ENCODE measurements at regions not wholly inside any gene's neighbourhood (a gene's known extent, or its start where the extent isn't known, plus 50 kb on each side); places are given as distances from the start of the nearest gene placed in this dataset.

DNA sequence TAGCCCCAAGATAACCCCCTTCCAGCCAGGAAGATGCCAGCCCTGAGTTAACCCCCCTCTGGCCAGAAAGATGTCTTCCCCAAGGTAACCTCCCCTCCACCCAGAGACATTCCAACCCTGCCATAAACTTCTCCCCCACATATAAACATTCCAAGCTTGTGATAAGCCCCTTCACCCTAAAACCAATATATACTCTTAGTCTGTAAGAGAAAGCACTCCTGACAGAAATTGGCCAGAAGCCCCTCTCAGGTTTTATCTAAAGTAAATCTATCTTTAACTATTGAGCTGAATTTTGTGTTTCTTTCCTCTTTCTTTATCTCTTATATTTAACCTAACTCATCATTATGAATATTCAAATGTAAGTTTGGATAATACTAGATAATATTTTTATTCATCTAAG lies 1775.8 kb upstream of the MIR17HG start:
- TF ChIP-seq TRIM28 (IDR thresholded peaks at IDR 0.05; ENCODE audit: borderline replicate concordance, low read length) (peak; percentile 92), SETDB1 (IDR thresholded peaks at IDR 0.05; ENCODE audit: insufficient read length, low read length) (peak; percentile 75), ZNF626 (tag by site-specific recombination; IDR thresholded peaks at IDR 0.05) (no peak)
- TF ChIP-seq, protein P1, sequence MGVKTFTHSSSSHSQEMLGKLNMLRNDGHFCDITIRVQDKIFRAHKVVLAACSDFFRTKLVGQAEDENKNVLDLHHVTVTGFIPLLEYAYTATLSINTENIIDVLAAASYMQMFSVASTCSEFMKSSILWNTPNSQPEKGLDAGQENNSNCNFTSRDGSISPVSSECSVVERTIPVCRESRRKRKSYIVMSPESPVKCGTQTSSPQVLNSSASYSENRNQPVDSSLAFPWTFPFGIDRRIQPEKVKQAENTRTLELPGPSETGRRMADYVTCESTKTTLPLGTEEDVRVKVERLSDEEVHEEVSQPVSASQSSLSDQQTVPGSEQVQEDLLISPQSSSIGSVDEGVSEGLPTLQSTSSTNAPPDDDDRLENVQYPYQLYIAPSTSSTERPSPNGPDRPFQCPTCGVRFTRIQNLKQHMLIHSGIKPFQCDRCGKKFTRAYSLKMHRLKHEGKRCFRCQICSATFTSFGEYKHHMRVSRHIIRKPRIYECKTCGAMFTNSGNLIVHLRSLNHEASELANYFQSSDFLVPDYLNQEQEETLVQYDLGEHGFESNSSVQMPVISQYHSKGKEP (tag by site-specific recombination; IDR thresholded peaks at IDR 0.05): no peak
- ChIA-PET POLR2A (no interaction called here), CTCF (no interaction called here)

DNA sequence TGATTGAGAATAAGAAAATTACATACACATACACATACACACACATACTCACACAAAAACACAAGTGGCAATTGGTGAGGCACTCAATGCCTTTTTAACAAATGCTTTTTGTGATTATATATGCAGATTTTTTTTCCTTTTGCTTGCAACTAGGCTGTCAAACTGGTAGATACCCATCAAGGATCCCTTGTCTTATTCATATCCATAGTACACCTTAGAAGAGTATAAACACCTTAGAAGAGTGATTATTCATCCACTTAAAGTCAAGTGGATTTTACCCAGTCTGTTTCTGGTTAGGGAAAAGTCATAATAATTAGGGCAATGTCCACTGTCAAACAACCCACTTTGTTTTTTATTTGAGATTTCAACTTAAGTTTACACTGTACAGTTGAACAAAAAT lies 1773.4 kb upstream of the MIR17HG start:
- H3K27ac ChIP-seq (ENCODE audit: extremely low read depth, low read depth, low read length): no peak overlapping the region
- H3K36me3 ChIP-seq (ENCODE audit: control insufficient read depth in 2 of 2, insufficient read depth in 1 of 2, low read length in 2 of 2): no peaks in the 10 kb centered on the region
- ChIA-PET CTCF (no interaction called here), POLR2A (no interaction called here)
- no peak overlapping the region for H3K4me3 ChIP-seq (ENCODE audit: low read depth, low read length)
- TF ChIP-seq ZNF138 (tag by site-specific recombination; IDR thresholded peaks at IDR 0.05; ENCODE audit: borderline replicate concordance) (no peak), ZNF785 (tag by site-specific recombination; IDR thresholded peaks at IDR 0.05) (no peak), ZNF391 (tag by site-specific recombination; IDR thresholded peaks at IDR 0.05; ENCODE audit: borderline replicate concordance, low read depth) (no peak), ZNF169 (tag by site-specific recombination; IDR thresholded peaks at IDR 0.05) (no peak), PRDM1 (tag by site-specific recombination; IDR thresholded peaks at IDR 0.05) (no peak), ZBTB21 (tag by site-specific recombination; IDR thresholded peaks at IDR 0.05) (no peak), ZNF76 (tag by site-specific recombination; IDR thresholded peaks at IDR 0.05; ENCODE audit: borderline replicate concordance, low read depth) (no peak), ZFP41 (tag by site-specific recombination; IDR thresholded peaks at IDR 0.05; ENCODE audit: borderline replicate concordance) (no peak), ZNF157 (tag by site-specific recombination; IDR thresholded peaks at IDR 0.05) (no peak), ZNF366 (tag by site-specific recombination; conservative IDR thresholded peaks at IDR 0.05) (no peak), SETDB1 (IDR thresholded peaks at IDR 0.05; ENCODE audit: insufficient read length, low read length) (no peak), KLF8 (tag by site-specific recombination; IDR thresholded peaks at IDR 0.05) (no peak), ZNF768 (tag by site-specific recombination; IDR thresholded peaks at IDR 0.05) (no peak), ZNF560 (tag by site-specific recombination; IDR thresholded peaks at IDR 0.05; ENCODE audit: borderline replicate concordance) (no peak)
- TF ChIP-seq, protein P2, sequence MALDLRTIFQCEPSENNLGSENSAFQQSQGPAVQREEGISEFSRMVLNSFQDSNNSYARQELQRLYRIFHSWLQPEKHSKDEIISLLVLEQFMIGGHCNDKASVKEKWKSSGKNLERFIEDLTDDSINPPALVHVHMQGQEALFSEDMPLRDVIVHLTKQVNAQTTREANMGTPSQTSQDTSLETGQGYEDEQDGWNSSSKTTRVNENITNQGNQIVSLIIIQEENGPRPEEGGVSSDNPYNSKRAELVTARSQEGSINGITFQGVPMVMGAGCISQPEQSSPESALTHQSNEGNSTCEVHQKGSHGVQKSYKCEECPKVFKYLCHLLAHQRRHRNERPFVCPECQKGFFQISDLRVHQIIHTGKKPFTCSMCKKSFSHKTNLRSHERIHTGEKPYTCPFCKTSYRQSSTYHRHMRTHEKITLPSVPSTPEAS (tag by site-specific recombination; IDR thresholded peaks at IDR 0.05): no peak
- TF ChIP-seq, protein P3, sequence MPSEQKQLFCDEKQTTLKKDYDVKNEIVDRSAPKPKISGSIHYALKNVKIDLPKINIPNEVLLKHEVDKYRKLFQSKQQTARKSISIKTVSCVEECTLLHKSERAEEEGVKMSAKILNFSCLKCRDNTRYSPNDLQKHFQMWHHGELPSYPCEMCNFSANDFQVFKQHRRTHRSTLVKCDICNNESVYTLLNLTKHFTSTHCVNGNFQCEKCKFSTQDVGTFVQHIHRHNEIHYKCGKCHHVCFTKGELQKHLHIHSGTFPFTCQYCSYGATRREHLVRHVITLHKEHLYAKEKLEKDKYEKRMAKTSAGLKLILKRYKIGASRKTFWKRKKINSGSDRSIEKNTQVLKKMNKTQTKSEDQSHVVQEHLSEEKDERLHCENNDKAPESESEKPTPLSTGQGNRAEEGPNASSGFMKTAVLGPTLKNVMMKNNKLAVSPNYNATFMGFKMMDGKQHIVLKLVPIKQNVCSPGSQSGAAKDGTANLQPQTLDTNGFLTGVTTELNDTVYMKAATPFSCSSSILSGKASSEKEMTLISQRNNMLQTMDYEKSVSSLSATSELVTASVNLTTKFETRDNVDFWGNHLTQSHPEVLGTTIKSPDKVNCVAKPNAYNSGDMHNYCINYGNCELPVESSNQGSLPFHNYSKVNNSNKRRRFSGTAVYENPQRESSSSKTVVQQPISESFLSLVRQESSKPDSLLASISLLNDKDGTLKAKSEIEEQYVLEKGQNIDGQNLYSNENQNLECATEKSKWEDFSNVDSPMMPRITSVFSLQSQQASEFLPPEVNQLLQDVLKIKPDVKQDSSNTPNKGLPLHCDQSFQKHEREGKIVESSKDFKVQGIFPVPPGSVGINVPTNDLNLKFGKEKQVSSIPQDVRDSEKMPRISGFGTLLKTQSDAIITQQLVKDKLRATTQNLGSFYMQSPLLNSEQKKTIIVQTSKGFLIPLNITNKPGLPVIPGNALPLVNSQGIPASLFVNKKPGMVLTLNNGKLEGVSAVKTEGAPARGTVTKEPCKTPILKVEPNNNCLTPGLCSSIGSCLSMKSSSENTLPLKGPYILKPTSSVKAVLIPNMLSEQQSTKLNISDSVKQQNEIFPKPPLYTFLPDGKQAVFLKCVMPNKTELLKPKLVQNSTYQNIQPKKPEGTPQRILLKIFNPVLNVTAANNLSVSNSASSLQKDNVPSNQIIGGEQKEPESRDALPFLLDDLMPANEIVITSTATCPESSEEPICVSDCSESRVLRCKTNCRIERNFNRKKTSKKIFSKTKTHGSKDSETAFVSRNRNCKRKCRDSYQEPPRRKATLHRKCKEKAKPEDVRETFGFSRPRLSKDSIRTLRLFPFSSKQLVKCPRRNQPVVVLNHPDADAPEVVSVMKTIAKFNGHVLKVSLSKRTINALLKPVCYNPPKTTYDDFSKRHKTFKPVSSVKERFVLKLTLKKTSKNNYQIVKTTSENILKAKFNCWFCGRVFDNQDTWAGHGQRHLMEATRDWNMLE (tag by site-specific recombination; conservative IDR thresholded peaks at IDR 0.05; ENCODE audit: low read depth): no peak
- TF ChIP-seq, protein P4, sequence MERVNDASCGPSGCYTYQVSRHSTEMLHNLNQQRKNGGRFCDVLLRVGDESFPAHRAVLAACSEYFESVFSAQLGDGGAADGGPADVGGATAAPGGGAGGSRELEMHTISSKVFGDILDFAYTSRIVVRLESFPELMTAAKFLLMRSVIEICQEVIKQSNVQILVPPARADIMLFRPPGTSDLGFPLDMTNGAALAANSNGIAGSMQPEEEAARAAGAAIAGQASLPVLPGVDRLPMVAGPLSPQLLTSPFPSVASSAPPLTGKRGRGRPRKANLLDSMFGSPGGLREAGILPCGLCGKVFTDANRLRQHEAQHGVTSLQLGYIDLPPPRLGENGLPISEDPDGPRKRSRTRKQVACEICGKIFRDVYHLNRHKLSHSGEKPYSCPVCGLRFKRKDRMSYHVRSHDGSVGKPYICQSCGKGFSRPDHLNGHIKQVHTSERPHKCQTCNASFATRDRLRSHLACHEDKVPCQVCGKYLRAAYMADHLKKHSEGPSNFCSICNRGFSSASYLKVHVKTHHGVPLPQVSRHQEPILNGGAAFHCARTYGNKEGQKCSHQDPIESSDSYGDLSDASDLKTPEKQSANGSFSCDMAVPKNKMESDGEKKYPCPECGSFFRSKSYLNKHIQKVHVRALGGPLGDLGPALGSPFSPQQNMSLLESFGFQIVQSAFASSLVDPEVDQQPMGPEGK (tag by site-specific recombination; IDR thresholded peaks at IDR 0.05): no peak
- TF ChIP-seq, protein P5, sequence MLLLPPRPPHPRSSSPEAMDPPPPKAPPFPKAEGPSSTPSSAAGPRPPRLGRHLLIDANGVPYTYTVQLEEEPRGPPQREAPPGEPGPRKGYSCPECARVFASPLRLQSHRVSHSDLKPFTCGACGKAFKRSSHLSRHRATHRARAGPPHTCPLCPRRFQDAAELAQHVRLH (tag by site-specific recombination; IDR thresholded peaks at IDR 0.05): no peak
- TF ChIP-seq, protein P6, sequence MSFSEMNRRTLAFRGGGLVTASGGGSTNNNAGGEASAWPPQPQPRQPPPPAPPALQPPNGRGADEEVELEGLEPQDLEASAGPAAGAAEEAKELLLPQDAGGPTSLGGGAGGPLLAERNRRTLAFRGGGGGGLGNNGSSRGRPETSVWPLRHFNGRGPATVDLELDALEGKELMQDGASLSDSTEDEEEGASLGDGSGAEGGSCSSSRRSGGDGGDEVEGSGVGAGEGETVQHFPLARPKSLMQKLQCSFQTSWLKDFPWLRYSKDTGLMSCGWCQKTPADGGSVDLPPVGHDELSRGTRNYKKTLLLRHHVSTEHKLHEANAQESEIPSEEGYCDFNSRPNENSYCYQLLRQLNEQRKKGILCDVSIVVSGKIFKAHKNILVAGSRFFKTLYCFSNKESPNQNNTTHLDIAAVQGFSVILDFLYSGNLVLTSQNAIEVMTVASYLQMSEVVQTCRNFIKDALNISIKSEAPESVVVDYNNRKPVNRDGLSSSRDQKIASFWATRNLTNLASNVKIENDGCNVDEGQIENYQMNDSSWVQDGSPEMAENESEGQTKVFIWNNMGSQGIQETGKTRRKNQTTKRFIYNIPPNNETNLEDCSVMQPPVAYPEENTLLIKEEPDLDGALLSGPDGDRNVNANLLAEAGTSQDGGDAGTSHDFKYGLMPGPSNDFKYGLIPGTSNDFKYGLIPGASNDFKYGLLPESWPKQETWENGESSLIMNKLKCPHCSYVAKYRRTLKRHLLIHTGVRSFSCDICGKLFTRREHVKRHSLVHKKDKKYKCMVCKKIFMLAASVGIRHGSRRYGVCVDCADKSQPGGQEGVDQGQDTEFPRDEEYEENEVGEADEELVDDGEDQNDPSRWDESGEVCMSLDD (tag by site-specific recombination; IDR thresholded peaks at IDR 0.05): no peak
- no peaks in the 10 kb centered on the region for H3K9me3 ChIP-seq (ENCODE audit: control insufficient read depth, insufficient read depth, low read depth, low read length)
- no peaks in the 10 kb centered on the region for H3K4me1 ChIP-seq (ENCODE audit: control insufficient read depth, insufficient read depth, low read length)

More for the DNA sequence above, 1775.8 kb upstream of the MIR17HG start:
- no peaks in the 10 kb centered on the region for H3K36me3 ChIP-seq (ENCODE audit: control insufficient read depth in 2 of 2, insufficient read depth in 1 of 2, low read length in 2 of 2)
- no peak overlapping the region for H3K4me3 ChIP-seq (ENCODE audit: low read depth, low read length)
- H3K27ac ChIP-seq (ENCODE audit: extremely low read depth, low read depth, low read length): no peak overlapping the region
- no peaks in the 10 kb centered on the region for H3K4me1 ChIP-seq (ENCODE audit: control insufficient read depth, insufficient read depth, low read length)
- H3K9me3 ChIP-seq (ENCODE audit: control insufficient read depth, insufficient read depth, low read depth, low read length): no peaks in the 10 kb centered on the region

All from HEK293 (cell line).